Mesothelial cell of epicardium (in vitro differentiated cells): ENCODE measurements at regions not wholly inside any gene's neighbourhood (a gene's known extent, or its start where the extent isn't known, plus 50 kb on each side); places are given as distances from the start of the nearest gene placed in this dataset.

Experiments used
- DNase-seq, 2 experiments: peaks; one replicate each; pipeline ENCODE4 v3.0.0; 2021; ENCODE audit warnings: low spot score in 2 of 2; ENCODE audit not compliant: unreplicated experiment in 2 of 2
- H3K27ac Mint-ChIP-seq: 2 replicates; pipeline ENCODE4 v1.8.0; 2021; ENCODE audit warnings: mixed read lengths
- H3K27me3 Mint-ChIP-seq: 2 replicates; pipeline ENCODE4 v1.8.0; 2021; ENCODE audit warnings: low read depth, mixed read lengths
- H3K36me3 Mint-ChIP-seq: 2 replicates; pipeline ENCODE4 v1.8.0; 2021; ENCODE audit warnings: mixed read lengths
- H3K4me1 Mint-ChIP-seq: 2 replicates; pipeline ENCODE4 v1.8.0; 2021; ENCODE audit warnings: mixed read lengths
- H3K4me3 Mint-ChIP-seq: 2 replicates; pipeline ENCODE4 v1.8.0; 2021; ENCODE audit warnings: mild to moderate bottlenecking, moderate library complexity, mixed read lengths
- H3K9me3 Mint-ChIP-seq: 2 replicates; pipeline ENCODE4 v1.8.0; 2021; ENCODE audit warnings: mixed read lengths
- TF ChIP-seq, protein P1 (sequence below): fragments of 200-600 bp; sonication (generic); IDR thresholded peaks from one replicate; pipeline ENCODE4 v1.5.0; 2021; ENCODE audit warnings: antibody characterized with exemption; ENCODE audit not compliant: unreplicated experiment

DNA sequence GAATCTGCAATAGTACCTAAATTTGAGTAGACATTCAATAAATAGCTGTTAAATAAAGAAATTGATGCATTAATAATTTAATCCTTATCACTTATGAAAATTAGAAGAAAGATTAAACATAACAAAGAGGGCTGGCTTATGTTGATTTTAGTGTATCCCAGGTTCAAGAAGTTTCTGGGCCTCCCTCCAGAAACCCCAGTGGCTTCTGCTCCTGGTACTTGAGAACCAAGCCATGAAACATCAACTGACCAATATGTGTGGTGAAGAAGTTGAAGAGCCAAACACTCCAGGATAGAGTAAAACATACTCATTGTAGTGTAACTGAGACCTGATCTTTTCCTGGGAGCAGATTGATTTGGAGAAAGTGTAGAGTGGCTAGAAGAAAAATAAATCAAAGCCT, 1465.7 kb upstream of the PIK3C3 start:
- H3K27ac Mint-ChIP-seq = no peak overlapping the region
- H3K4me1 Mint-ChIP-seq = no peaks in the 10 kb centered on the region
- no peaks in the 10 kb centered on the region for H3K36me3 Mint-ChIP-seq
- peaks cover 3% of the 10 kb centered on the region for H3K27me3 Mint-ChIP-seq
- no peaks in the 10 kb centered on the region for H3K9me3 Mint-ChIP-seq
- TF ChIP-seq, protein P1, sequence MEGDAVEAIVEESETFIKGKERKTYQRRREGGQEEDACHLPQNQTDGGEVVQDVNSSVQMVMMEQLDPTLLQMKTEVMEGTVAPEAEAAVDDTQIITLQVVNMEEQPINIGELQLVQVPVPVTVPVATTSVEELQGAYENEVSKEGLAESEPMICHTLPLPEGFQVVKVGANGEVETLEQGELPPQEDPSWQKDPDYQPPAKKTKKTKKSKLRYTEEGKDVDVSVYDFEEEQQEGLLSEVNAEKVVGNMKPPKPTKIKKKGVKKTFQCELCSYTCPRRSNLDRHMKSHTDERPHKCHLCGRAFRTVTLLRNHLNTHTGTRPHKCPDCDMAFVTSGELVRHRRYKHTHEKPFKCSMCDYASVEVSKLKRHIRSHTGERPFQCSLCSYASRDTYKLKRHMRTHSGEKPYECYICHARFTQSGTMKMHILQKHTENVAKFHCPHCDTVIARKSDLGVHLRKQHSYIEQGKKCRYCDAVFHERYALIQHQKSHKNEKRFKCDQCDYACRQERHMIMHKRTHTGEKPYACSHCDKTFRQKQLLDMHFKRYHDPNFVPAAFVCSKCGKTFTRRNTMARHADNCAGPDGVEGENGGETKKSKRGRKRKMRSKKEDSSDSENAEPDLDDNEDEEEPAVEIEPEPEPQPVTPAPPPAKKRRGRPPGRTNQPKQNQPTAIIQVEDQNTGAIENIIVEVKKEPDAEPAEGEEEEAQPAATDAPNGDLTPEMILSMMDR = no peak
- no peak for DNase-seq
- no peak overlapping the region for H3K4me3 Mint-ChIP-seq

DNA sequence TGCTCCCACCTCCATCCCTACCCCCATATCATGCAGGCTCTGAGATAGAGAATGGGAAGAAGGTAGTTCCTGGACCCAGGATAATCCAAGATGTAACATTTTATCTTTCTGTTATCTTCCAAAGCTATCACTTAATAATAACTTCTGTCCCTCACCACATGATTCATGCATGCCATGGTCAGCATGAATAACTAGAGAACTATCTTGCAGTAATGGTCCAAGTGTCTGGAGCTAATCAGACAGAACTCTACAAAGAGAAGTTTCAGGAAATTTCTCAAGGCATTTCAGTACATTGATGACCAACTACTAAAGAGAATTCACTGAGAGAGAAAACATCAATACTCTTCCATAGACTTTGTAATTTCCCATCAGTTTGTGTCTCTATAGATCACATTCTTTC, 1469.7 kb upstream of the PIK3C3 start:
- Mint-ChIP-seq H3K4me3 (no peak overlapping the region), H3K27ac (no peak overlapping the region), H3K9me3 (no peaks in the 10 kb centered on the region), H3K36me3 (no peaks in the 10 kb centered on the region), H3K4me1 (no peaks in the 10 kb centered on the region), H3K27me3 (no peaks in the 10 kb centered on the region)
- TF ChIP-seq, protein P1 = no peak
- DNase-seq = no peak

DNA sequence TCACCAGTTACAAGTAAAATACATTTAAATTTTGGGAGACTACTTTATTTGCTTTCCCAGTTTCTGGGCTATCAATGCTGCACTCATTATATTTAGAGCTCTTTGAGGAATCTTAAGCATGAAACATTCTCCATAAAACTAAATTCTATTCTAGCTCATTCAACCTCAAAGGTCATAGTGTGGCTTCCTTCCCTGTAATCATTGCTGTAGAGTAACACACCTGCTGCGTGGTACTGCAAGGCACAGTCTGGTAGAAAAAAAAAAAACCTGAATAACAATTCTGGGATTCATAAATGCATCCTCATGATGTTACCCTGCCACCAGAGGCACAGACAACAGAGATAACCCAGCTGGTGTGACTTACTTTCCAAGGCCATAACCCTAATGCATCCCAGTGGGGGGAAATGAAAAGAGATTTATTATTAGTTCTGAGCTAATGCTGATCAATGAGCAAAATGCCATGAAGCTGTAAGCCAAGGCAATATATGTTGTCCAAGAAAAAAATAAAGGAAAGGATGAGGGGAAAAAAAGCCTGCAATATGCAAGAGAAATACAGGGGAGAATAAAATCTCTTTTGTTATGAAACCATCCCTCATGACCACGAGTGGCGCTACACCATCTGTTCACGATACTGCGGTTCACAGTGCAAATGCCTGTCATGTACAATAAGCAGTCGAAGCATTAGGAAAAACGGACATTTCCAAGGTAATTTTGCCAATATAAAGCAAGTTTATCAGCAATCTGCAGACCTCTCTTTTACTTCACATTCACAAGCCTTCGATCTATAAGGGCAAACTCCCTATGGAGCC, 1481.6 kb upstream of the PIK3C3 start:
- Mint-ChIP-seq H3K9me3 (peaks cover 12% of the 10 kb centered on the region), H3K27me3 (no peaks in the 10 kb centered on the region), H3K27ac (no peak overlapping the region), H3K4me1 (no peaks in the 10 kb centered on the region), H3K36me3 (no peaks in the 10 kb centered on the region), H3K4me3 (no peak overlapping the region)
- TF ChIP-seq, protein P1 = no peak
- no peak for DNase-seq

DNA sequence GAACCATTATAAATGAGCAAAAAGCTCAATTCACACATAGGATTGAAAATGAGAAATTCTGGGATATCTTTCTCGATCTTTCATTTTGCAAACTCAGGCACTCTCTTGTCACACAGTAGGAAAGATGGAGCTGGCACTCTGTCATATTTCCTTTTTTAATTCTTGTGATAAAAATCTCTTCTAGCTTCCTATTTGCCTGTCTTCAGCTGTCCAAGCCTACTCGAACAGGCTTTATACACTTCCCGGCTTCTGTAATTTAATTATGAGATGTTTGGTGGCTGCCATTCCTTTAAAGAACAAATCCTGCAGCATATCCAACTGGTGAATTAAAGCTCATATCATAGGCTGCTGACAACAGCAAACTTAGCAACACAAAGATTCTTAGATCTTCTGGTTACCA, 1484.3 kb upstream of the PIK3C3 start:
- no peak for DNase-seq
- Mint-ChIP-seq H3K27me3 (no peaks in the 10 kb centered on the region), H3K4me3 (no peak overlapping the region), H3K36me3 (no peaks in the 10 kb centered on the region), H3K27ac (no peak overlapping the region), H3K9me3 (peaks cover 7% of the 10 kb centered on the region), H3K4me1 (no peaks in the 10 kb centered on the region)
- TF ChIP-seq, protein P1 = no peak

DNA sequence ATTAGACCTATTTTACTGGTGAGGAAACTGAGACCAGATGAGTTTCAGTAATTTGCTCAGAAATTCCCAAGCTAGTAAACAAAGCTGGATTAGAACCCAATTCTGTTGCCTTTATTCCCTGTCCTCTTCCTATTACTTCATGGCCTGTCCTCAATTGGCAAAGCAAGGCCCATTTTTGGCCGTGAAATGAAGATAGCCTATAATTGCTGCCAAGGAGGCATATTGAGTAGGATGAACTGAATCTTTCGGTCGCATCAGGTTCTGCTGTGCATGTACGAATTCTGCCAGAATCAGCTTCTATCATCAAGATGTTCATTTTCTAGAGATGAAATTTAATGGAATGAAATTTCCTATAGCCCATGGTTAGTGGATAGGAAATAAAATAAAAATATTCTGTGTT, 1485.2 kb upstream of the PIK3C3 start:
- no peak for DNase-seq
- Mint-ChIP-seq H3K4me3 (no peak overlapping the region), H3K36me3 (no peaks in the 10 kb centered on the region), H3K27me3 (no peaks in the 10 kb centered on the region), H3K4me1 (no peaks in the 10 kb centered on the region), H3K9me3 (peaks cover 7% of the 10 kb centered on the region), H3K27ac (no peak overlapping the region)
- TF ChIP-seq, protein P1 = no peak
